HG03354 (cell line): ENCODE measurements at regions not wholly inside any gene's neighbourhood (a gene's known extent, or its start where the extent isn't known, plus 50 kb on each side); places are given as distances from the start of the nearest gene placed in this dataset.

Experiments used
- ATAC-seq: cut with Tn5 transposase; IDR thresholded peaks from one replicate; pipeline ENCODE4 v1.9.1; 2021; ENCODE audit warnings: mild to moderate bottlenecking; ENCODE audit not compliant: unreplicated experiment, poor library complexity, severe bottlenecking

- ATAC-seq, result no peak
Measured at GRCh38 chr14:65794674-65795279, 382.2 kb downstream of the FUT8 start.

GRCh38 chr14:65798216-65798615, 385.7 kb downstream of the FUT8 start:
- no peak for ATAC-seq

- ATAC-seq, result no peak
Measured at GRCh38 chr14:65800694-65801093, 388.2 kb downstream of the FUT8 start.

GRCh38 chr14:65802196-65802595, 389.7 kb downstream of the FUT8 start:
- ATAC-seq, result no peak

GRCh38 chr14:65803885-65804284, 391.4 kb downstream of the FUT8 start:
- no peak for ATAC-seq

- no peak for ATAC-seq
Measured at GRCh38 chr14:65804439-65805112, 392.0 kb downstream of the FUT8 start.

- ATAC-seq, result no peak
Measured at GRCh38 chr14:65805113-65805473, 392.6 kb downstream of the FUT8 start.

GRCh38 chr14:65808390-65808789, 395.9 kb downstream of the FUT8 start:
- no peak for ATAC-seq

GRCh38 chr14:65810322-65810721, 397.8 kb downstream of the FUT8 start:
- no peak for ATAC-seq

- no peak for ATAC-seq
Measured at GRCh38 chr14:65813760-65814384, 401.3 kb downstream of the FUT8 start.

GRCh38 chr14:65815127-65815526, 402.6 kb downstream of the FUT8 start:
- no peak for ATAC-seq

GRCh38 chr14:65817011-65817410, 404.5 kb downstream of the FUT8 start:
- ATAC-seq, result no peak

GRCh38 chr14:65819569-65819968, 407.0 kb downstream of the FUT8 start:
- no peak for ATAC-seq

- no peak for ATAC-seq
Measured at GRCh38 chr14:65821224-65821753, 408.8 kb downstream of the FUT8 start.

- ATAC-seq, result peak; percentile 81
Measured at GRCh38 chr14:65824285-65824977, 411.9 kb downstream of the FUT8 start.

GRCh38 chr14:65824978-65825299, 412.4 kb downstream of the FUT8 start:
- ATAC-seq, result no peak

- ATAC-seq, result no peak
Measured at GRCh38 chr14:65826946-65827345, 414.4 kb downstream of the FUT8 start.

GRCh38 chr14:65827520-65827919, 415.0 kb downstream of the FUT8 start:
- no peak for ATAC-seq

GRCh38 chr14:65828396-65828795, 415.9 kb downstream of the FUT8 start:
- no peak for ATAC-seq

GRCh38 chr14:65832431-65833266, 420.1 kb downstream of the FUT8 start:
- ATAC-seq, result no peak
